ENCODE measurements at regions not wholly inside any gene's neighbourhood (a gene's known extent, or its start where the extent isn't known, plus 50 kb on each side); places are given as distances from the start of the nearest gene placed in this dataset.

- H3K9ac ChIP-seq (ENCODE audit: insufficient read length): no peak overlapping the region
- no peak for DNase-seq (ENCODE audit: low read depth, low spot score)
- H3K9me3 ChIP-seq (ENCODE audit: low read depth, low read length): no peaks in the 10 kb centered on the region; the same call in 1 of the 2 replicates
- no peak overlapping the region for H3K4me3 ChIP-seq
- H3K36me3 ChIP-seq (ENCODE audit: insufficient read depth, low read length): no peaks in the 10 kb centered on the region
- H3K27ac ChIP-seq: no peak overlapping the region
- TF ChIP-seq EZH2 (IDR thresholded peaks at IDR 0.05): no peak
- TF ChIP-seq FOXP2 (optimal IDR thresholded peaks at IDR 0.05; ENCODE audit: control extremely low read depth, extremely low read length, insufficient read depth): no peak
- TF ChIP-seq POLR2AphosphoS5 (IDR thresholded peaks at IDR 0.05; ENCODE audit: borderline replicate concordance, low read depth, low read length): no peak
These were observed 56.3 kb upstream of the ABI3BP start for GRCh38 chr3:101049532-101049931.

GRCh38 chr3:101043687-101044078 is 50.5 kb upstream of the ABI3BP start:
- Histone ChIP-seq H3K9ac (ENCODE audit: insufficient read length) (no peak overlapping the region), H3K4me3 (no peak overlapping the region), H3K36me3 (ENCODE audit: insufficient read depth, low read length) (no peaks in the 10 kb centered on the region), H3K27ac (no peak overlapping the region), H3K9me3 (ENCODE audit: low read depth, low read length) (no peaks in the 10 kb centered on the region)
- TF ChIP-seq POLR2AphosphoS5 (IDR thresholded peaks at IDR 0.05; ENCODE audit: borderline replicate concordance, low read depth, low read length): no peak
- TF ChIP-seq FOXP2 (optimal IDR thresholded peaks at IDR 0.05; ENCODE audit: control extremely low read depth, extremely low read length, insufficient read depth): no peak
- TF ChIP-seq EZH2 (IDR thresholded peaks at IDR 0.05): no peak
- no peak for DNase-seq (ENCODE audit: low read depth, low spot score)

- Histone ChIP-seq H3K36me3 (ENCODE audit: insufficient read depth, low read length) (no peaks in the 10 kb centered on the region), H3K4me3 (no peak overlapping the region), H3K9me3 (ENCODE audit: low read depth, low read length) (peaks cover 3% of the 10 kb centered on the region; the same call in 1 of the 2 replicates), H3K27ac (no peak overlapping the region), H3K9ac (ENCODE audit: insufficient read length) (no peak overlapping the region)
- no peak for DNase-seq (ENCODE audit: low read depth, low spot score)
- TF ChIP-seq POLR2AphosphoS5 (IDR thresholded peaks at IDR 0.05; ENCODE audit: borderline replicate concordance, low read depth, low read length) (no peak), FOXP2 (optimal IDR thresholded peaks at IDR 0.05; ENCODE audit: control extremely low read depth, extremely low read length, insufficient read depth) (peak; percentile 49)
These were observed 49.9 kb upstream of the ABI3BP start for GRCh38 chr3:101042996-101043686.

Measured in SK-N-MC (cell line).